Germinal center (tissue), 1 donor: ENCODE measurements at regions not wholly inside any gene's neighbourhood (a gene's known extent, or its start where the extent isn't known, plus 50 kb on each side); places are given as distances from the start of the nearest gene placed in this dataset.

Experiments used
- DNase-seq: peaks from one replicate; pipeline ENCODE4 v3.0.0; 2012; ENCODE audit warnings: mixed read lengths, low spot score

DNA sequence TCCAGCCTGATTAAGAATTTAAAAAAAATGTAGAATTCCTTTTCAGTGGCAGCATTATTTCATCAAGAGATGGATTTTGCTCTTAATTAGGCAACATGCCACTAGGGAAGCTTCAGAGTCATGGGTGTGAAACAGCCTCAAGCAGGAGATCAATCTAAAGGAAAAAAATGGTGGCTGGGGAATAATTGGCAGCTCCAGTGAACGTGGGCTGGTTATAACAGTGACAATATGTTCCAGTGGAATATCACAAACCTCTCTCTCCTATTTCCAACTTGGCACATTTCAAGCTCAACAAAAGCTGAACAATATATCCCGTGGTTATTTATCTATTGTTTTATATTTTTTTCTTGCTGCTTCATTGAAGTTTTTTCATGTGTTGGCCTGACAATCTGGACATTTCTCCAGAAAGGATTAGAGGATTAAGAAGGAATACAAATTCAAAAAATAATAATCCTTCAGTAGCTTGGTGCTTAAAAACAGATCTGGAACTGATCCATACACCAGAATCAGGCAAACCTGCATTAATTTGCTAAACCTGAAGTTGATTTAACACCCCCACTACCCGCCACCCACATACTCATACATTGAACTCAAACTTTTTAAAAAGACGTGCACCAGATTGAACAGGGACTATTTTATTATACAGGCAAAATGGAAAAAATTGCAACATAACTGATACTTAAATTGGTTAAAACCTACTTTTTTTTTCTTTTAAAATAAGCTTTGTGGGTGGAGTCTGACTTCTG lies 255.9 kb upstream of the SPRED2 start:
- no peak for DNase-seq

DNA sequence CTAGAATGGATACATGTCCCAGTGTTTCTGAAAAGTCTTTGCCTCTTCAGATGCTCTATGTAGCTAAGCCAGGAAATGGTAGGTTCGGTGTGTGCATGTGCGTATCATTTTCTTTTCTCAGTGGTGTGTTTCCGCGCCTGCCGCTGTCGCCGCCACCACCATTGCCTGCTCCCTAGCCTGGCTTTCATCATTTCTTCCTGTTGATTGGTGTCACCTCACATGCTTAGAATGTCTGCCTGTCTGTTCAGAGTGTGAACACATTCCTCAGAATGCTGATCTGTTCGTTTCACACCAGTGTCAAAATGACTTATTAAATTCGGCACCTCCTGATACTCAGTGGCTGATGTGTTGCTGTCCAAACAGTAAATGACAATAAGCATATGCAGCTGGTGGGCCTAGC lies 255.2 kb upstream of the SPRED2 start:
- no peak for DNase-seq

DNA sequence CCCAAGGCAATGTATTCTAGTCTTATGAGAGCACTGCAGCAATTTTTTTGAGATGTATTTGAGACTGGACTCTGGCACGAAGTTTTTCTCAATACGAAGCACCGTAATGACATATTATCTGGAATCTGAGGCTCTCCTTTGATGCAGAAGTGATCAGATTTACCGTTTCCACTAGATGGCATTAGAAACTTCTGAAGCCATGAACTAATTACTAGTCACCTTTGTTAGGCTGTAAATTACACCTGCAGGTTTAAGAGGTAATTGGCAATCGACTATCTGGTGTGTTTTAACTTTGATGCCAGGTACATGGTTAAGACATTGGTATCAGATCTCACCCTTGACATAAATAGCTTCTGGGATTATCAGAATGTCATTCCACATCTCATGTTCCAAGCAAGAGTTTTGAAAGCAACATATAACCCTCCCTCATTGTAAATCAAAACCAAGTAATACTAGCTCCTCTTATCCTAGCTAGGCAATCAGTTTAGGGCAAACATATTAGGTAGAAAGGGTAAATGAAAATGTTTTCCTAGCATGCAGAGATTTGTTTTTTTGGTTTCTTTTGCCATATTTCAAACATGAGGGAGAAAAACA lies 254.6 kb upstream of the SPRED2 start:
- no peak for DNase-seq

DNA sequence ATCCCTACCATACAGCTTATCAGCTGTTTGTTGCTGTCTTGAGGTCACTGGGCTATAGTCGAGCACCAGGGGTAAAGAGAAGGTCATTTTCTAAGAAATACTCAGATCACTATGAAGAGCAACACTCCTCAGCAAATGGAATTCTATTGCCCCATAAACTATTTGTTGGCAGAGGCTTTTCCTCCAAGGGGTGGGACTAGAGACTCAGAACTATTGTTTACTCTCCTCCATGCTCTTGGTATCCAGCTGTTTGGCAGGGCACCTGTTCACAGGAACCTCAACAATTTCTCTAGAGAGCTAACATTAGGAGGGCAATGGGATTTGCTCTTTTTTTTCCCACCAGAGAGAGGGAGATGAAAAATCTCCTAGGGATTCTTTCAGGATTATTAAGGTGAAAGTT lies 249.1 kb upstream of the SPRED2 start:
- DNase-seq, result no peak

DNA sequence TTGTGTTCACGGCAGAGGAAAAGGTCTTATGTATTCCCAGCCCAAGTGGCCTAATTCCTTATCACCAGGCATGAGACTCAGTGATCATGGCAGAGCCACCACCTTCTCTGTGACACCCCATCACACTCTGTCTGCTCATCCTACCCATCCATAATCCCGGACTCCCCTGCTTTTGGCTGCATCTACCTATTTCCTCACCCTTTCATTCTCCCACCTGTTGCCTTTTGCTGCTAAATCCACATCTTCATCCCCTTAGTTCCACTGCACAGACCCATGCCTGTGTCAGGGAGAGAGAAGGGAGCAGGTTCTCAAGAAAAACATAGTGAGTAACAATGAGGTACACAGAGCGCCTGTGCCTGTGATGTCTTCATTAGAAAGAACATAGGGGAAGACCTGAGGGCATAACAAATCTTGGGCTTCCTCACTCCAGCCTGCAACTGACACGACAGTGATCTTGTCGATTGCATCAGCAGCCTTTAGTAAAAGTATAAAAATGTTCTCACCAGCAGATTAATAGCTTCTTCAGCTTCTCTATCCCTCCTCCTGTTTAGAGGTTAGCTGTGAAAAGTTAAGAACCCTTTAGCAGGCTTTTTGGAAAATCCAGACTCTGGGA lies 246.5 kb upstream of the SPRED2 start:
- no peak for DNase-seq

DNA sequence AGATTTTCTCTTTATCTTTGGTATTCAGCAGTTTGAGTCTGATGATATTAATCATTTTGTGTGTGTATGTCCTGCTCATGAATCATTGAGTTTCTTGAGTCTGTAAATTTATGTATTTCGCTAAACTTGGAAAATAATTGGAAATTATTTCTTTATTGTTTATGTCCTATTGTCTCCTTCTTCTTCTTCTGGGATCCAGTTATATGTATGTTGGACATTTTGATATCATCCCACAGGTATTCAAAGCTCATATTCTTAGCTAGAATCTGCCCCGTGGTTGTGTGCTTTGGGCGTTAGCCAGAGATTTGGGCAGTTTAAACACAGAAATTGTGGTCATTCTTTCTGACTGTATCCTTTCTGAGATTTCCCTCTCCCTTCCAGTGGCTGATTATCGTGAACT lies 243.0 kb upstream of the SPRED2 start:
- DNase-seq, result no peak

DNA sequence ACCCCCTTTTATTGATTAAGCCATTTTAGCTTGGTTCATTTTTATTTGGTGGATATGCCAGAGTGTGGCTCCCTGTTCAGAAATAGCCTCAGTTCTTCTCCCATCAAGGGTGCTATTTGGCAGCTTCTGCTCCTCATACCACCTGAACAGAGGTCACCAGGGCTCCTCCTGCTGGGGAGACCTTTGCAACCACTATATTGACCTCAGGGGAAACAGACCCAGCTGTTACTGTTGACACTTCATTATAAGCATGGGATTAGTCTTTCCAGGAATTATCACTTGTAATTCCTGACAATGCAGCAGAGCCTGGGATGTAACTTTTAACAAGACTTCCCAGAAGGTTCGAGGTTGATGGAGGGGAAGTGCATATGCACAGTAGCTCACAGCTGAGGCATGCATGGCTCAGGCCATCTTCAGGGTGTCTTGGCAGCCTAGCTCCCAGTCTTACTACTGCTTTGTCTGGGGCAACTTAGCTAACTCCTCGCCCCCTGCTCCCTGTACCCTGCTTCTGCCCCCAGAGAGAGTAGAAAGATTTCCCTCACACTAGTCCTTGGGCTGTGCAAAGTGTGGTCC lies 239.4 kb upstream of the SPRED2 start:
- no peak for DNase-seq

DNA sequence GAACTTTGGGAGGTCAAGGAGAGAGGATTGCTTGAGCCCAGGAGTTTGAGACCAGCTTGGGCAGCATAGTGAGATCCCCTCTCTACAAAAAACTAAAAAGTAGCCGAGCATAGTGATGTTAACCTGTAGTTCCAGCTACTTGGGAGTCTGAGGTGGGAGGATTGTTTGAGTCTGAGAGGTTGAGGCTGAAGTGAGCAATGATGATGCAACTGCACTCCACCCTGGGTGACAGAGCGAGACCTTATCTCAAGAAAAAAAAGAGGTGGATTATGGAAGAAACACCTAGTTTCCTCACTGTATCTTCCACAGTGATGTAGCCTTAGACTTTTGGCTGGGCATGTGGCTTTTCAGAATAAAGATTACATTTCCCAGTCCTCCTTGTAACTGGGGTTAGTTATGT lies 237.2 kb upstream of the SPRED2 start:
- DNase-seq, result no peak

DNA sequence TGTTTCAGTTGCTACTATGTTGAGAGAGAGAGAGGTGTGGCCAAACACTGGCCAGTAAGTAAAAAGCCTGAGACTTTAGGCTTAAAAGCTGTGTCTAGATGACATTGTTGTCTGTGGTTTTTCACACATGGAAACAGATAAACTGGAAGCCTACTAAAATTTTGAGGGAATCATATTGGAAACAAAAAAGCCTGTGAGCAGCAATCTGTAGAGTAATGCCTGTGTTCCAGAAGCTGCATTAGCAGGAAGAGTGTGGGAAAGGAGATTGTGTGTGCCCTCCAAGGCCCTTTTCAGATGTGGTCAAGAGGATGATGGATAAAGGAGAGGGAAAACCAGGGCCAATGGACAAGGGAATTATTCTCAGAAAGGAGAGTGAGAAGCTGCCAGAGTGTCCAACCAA lies 236.3 kb upstream of the SPRED2 start:
- DNase-seq, result no peak

DNA sequence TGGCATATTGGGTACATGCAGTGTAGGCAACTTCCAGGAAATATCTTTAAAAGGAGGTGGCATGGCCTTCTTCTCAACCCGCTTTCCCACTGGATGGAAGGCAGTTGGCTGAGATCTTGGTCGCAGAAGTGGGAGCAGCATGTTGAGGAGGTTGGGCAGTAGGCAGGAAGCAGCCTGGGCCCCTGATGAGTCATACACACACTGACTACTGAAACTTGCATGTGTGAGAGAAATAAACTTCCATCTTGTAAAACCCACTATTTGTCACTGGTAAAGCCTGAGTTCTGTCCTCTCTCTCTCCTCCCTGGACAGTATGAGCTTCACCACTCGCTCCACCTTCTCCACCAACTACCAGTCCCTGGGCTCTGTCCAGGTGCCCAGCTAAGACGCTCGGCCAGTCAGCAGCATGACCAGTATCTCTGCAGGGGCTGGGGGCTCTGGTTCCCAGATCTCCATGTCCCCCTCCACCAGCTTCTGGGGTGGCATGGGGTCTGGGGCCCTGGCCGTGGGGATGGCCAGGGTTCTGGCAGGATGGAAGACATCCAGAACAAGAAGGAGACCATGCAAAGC lies 233.8 kb upstream of the SPRED2 start:
- DNase-seq, result no peak

DNA sequence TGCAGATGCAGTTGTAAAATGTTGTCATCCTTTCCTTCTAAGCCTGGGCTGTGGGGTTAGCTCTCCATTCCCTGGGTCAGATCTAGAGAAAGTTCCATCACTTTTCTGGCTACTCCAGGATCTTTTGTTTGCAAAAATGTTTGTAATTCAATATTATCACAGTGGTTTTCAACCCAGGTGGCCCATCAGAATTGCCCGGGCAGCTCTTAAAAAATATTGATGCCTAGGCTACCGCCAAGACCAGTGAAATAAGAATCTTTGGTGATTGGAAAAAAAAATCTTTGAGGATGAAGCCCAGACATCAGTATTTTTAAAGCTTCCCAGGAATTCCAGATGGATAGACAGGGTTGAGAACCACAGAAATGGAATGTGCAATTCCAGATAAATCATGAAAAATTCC lies 232.5 kb upstream of the SPRED2 start:
- no peak for DNase-seq

DNA sequence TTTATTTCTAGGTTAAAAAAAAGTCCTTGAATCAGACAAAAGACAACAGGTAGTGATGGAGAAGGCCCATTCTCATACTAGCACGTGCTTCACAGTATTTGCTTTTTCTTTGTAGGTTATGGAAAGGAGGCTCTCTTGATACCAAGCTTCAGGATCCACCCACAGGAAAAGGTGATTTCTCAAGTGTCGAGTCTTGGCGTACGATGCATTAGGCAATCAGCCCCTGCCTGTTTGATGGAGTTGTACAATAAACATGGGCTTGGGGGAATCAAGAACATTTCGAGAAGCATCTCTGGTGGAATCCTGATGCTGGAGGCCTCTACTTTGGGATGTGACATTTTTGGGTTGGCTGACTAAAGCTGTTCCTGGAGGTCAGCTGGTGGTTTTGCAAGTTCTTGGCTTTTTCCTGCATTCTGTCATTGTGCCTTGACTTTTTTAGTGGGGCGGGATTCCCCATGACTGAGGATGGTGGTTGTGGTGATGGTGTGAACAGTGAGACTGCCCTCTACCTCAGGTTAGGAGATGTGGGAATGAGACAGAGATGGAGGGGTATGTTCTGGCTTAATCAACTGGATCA lies 231.5 kb upstream of the SPRED2 start:
- DNase-seq, result no peak

DNA sequence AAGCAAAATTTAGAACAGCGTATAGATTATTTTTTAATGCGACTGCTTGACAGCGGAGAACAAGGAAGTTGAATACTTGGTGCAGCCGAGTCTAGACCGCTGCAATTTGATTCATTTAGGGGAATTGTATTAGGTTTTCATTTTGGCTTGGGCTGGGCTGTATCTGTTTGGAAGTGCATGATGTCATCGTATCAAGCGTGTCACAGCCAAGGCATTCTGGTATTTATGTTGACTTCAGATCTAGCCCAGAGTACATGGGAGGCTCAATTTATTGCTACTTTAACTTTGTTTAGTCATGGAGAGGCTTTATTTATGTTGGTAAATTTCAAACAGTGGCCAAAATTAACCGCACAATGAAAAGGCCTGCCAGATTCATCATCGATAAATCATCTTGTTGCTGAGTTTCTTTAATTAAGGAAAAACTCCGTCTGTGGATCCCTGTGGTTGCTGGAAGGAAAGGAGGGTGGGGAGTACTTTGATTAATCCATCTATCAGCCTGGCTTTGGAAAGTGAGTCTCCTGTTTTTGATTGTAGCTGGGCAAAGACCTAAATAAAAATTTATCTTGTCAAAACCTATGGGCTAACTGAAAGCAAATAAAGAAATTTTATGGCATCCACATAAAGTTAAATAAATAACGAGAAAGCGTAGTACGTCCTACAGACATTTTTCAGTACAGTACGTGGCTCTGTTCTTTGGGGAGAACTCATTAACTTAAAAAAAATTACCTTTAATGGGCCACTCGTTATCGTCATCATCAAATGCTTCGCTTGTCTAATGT lies 230.4 kb upstream of the SPRED2 start:
- DNase-seq, result no peak

DNA sequence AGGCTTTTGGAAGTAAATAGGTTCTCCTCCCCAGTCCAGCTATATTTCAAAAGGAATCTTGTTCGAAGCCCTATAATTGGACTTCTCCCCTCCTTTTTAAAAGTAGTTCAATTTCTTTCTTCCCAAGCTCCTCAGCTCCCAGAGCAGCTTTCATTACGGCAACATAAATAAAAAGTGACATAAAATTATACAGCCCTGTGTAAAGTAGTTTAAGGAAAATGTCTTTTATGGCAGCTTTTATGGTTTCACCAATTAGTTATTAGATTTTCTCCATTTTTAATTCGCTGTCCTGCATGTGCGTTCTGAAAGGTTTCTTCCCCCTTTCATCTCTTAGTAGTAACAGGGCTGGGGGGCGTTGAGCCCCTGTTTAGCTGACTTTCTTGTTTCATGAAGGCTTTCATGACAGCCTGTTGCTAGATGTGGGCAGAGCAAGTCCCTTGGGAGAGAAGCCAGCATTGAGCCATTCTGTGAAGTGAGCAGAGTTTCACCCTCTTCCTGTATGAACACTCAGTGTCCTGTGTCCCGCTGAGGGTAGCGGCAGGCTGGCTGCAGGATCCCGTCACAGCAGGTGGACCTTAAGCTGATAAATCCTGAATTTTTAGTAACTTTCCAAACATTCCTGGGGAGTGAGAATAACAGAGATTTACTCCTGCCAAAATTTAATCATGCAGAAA lies 229.7 kb upstream of the SPRED2 start:
- no peak for DNase-seq

DNA sequence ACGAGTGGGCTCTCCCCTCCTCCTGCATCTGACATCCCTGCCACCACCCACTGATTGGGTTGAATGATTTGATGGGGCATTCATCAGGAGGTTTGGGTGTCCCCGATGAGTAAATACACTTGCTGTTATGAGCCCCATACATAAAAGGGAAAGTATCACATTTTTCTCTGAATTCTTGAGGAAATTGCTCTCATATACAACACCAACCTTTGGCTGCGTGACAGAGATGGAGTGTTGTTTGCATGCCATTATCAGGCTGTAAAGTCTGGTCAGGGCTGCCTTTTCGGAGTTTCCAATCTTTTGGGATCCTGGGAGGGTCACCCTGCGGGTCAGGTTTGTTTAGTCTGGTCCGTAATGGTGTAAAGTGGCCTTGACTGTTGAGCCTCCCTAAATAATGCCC lies 227.9 kb upstream of the SPRED2 start:
- DNase-seq, result no peak

DNA sequence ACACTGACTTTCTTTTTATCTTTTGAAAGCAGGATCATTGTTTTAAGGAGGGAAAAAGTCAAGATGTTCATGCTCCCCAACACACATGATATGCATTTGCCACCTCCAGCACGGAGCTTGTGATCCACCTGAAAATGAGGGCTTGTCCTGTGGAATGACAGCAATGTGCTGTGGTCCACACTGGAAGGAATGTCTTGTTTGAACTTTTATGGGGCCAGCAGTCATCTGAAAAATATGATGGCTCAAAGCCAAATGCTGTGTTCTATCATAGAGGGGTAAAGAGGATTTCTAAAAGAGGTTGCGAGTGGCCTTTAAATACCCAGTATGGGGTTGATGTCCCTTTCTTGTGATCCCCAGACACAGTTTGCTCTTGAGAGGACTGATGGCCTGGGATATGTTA lies 226.5 kb upstream of the SPRED2 start:
- DNase-seq, result no peak

DNA sequence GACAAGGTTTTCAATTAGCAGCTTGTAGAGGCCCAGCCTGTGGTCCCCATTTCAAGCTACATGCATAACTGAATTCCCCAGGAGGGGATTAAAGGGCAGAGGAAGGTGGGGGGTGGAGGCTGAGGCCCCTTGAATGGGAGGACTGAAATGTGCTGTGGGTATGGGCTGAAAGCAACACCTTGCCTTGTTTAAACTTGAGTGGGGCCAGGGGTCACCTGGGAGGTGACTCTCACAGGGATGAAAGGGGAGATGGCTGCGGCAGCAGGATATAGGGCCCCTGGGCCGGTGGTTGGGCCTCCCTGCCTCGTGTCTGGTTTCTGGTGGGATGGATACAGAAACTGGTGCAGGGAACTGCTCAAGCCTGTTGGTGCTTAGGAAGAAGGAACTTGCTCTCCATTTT lies 225.9 kb upstream of the SPRED2 start:
- no peak for DNase-seq

DNA sequence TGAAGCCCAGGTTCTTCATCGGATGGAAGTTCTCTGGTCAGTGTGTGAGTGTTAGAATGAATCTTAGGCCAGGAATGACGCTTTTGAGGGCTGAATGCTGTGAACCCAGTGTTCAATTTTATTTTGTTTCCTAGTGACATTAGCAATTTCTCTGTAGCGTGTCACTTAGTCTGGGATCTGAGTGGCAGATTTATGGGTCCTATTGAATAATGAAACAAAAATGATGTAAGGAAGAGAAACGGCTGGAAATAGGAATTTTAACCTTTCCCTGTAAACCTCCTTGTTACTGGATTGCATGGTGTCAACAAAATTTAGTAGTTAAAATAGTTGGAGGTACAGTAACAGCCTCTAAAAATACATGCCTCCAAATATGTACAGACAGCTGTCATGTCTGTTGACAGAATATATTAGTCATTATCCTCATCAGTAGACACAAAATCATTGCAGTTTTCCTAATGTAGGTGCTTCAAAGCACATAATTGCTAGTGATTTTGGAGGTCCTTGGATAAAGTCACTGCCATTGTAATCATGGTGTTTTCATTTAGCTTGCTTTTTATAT lies 223.8 kb upstream of the SPRED2 start:
- DNase-seq, result no peak

DNA sequence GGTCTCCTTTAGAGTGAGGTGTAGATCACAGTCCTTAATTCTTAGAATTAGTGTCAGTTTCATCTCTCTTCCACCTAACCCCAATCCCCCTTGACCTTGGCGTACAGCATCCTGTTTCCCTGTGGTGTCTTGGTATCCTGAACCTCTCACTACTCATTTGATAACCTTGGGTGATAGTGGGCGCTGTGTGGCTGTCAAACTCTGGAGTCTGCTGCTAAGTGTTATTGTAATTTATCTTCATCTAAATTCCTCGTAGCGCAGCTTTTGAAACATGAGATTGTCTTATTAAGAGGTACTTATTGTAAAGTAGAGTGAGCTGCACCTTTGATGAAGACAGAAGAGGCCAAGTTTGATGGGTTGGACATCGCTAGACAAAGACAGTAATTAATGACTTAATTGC lies 222.6 kb upstream of the SPRED2 start:
- DNase-seq, result no peak

DNA sequence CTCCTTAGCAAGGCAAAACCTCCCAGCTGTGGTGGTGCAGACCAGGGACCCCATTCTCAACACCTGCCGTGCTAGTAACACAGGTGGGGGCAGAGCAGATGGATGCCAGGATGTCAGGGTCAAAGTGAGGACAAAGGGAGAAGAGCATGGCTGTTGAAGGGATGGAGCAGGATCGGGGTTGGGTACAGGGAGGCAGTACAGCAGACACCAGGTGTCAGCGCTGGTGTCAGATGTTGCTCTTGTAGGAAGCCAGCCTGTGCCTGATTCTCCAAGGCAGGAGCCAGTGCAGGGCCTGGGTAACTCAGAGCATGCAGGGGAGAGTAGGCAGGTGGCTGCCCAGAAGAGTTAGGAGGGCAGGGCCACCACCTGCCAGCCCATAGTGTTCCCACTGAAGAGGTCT lies 222.1 kb upstream of the SPRED2 start:
- no peak for DNase-seq

DNA sequence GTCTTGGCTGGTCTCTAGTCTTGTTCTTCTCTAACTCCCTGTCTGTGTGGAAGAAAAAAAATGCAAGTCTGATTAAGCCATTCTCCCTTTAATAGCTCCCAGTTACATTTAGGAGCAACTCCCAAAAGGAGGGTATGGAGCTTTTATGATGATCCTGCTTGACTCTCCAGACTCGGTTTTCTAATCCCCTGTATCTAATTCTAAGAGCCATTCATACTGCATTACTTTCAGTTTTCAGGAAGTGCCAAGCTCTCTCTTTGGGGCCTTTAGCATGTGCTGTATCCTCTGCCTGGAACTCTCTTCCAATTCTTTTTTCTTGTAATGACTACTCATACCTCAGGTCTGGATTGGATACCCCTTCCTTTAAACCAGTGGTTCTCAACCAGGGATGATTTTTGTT lies 219.7 kb upstream of the SPRED2 start:
- no peak for DNase-seq
